ENCODE measurements at regions not wholly inside any gene's neighbourhood (a gene's known extent, or its start where the extent isn't known, plus 50 kb on each side); places are given as distances from the start of the nearest gene placed in this dataset.

GRCh38 chr1:233544304-233544703 lies 69.6 kb upstream of the KCNK1 start (continued):
- no peak for TF ChIP-seq AFF1 (IDR thresholded peaks at IDR 0.05; ENCODE audit: low read depth in 1 of 2, partially characterized antibody in 2 of 2)
- TF ChIP-seq SMAD1 (IDR thresholded peaks at IDR 0.05; ENCODE audit: low read depth, low read length, partially characterized antibody) = no peak
- no peak for TF ChIP-seq XRCC3 (IDR thresholded peaks at IDR 0.05)

GRCh38 chr1:233547726-233548125 lies 66.2 kb upstream of the KCNK1 start:
- Histone ChIP-seq H3K9me1 (ENCODE audit: control insufficient read depth, insufficient read depth, low read length) (no peaks in the 10 kb centered on the region), H3K9me3 (replicated peaks; ENCODE audit: control insufficient read depth, insufficient read depth, low read depth, low read length) (no peaks in the 10 kb centered on the region), H3K36me3 (ENCODE audit: control insufficient read depth, insufficient read depth, low read length) (no peaks in the 10 kb centered on the region), H3K4me2 (ENCODE audit: insufficient read depth, low read length) (no peak overlapping the region), H3K27ac (ENCODE audit: extremely low read depth, low read depth, low read length) (no peak overlapping the region), H2AFZ (ENCODE audit: low read depth, low read length) (no peak overlapping the region), H3K9ac (ENCODE audit: insufficient read depth in 1 of 2, low read depth in 2 of 2, low read length in 2 of 2) (no peak overlapping the region), H3K79me2 (ENCODE audit: control insufficient read depth, insufficient read depth, low read length) (no peaks in the 10 kb centered on the region), H3K27me3 (ENCODE audit: control insufficient read depth in 2 of 2, insufficient read depth in 2 of 2, low read length in 2 of 2) (no peaks in the 10 kb centered on the region; a peak in 1 of 5 replicates), H3K4me3 (no peak overlapping the region), H3K4me1 (replicated peaks in 1 of 2; ENCODE audit: control insufficient read depth in 2 of 2, insufficient read depth in 2 of 2, low read length in 2 of 2) (peaks cover 0 to 15% of the 10 kb centered on the region in 2 experiments; a peak in 1 of 5 replicates), H4K20me1 (replicated peaks; ENCODE audit: control insufficient read depth, insufficient read depth, low read length) (no peaks in the 10 kb centered on the region)
- POLR2A ChIA-PET = no interaction called here
- no TSS peak for BruUV-seq (replicated peaks)
- WGBS (ENCODE audit: insufficient coverage, low coverage, missing lambda C conversion rate) = 0% methylated on average over 1 of the region's 1 CpG
- in situ Hi-C loops (cut with MboI) = no loop called here
- FAIRE-seq (no peak), ATAC-seq (no peak), DNase-seq (ENCODE audit: extremely low read depth in 1 of 4, low spot score in 3 of 4) (no peak)
- CTCF ChIA-PET (ENCODE audit: low intra/inter-chr PET ratio) = no interaction called here
- intact Hi-C loops (cut with micrococcal nuclease) = no loop called here
- no peak for TF ChIP-seq NFATC3 (IDR thresholded peaks at IDR 0.05)
- no peak for TF ChIP-seq MTA2 (IDR thresholded peaks at IDR 0.05; ENCODE audit: low read depth)
- TF ChIP-seq CBX8 (IDR thresholded peaks at IDR 0.05; ENCODE audit: borderline replicate concordance, extremely low read depth, low read depth, low read length, poor library complexity, severe bottlenecking) = no peak
- no peak for TF ChIP-seq HMG20A (CRISPR knock-in tag; conservative IDR thresholded peaks at IDR 0.05)
- no peak for TF ChIP-seq CREB5 (CRISPR knock-in tag; IDR thresholded peaks at IDR 0.05)
- TF ChIP-seq PYGO2 (tag; IDR thresholded peaks at IDR 0.05) = no peak
- no peak for TF ChIP-seq ZNF639 (CRISPR knock-in tag; conservative IDR thresholded peaks at IDR 0.05 in 1 of 2, IDR thresholded peaks at IDR 0.05 in 1 of 2)
- no peak for TF ChIP-seq ZBTB12 (CRISPR knock-in tag; IDR thresholded peaks at IDR 0.05)
